GM10266 (cell line): ENCODE measurements at regions not wholly inside any gene's neighbourhood (a gene's known extent, or its start where the extent isn't known, plus 50 kb on each side); places are given as distances from the start of the nearest gene placed in this dataset.
A peak's percentile ranks its signal among the peaks of the same experiment; 100 is the strongest.
"Not testable (repeated sequence)": the region's sequence is repeated elsewhere in the genome, so short reads cannot be mapped to it uniquely, and the experiment has no call there.

Experiments used
- DNase-seq: peaks from one replicate; pipeline ENCODE4 v3.0.0; 2012; ENCODE audit errors: extremely low spot score
- TF ChIP-seq, protein P1 (sequence below): IDR thresholded peaks from 2 replicates; pipeline ENCODE4 v1.5.1; 2012; ENCODE audit warnings: mild to moderate bottlenecking, low read depth; ENCODE audit not compliant: control insufficient read depth, insufficient read depth; ENCODE audit errors: missing control alignments

DNA sequence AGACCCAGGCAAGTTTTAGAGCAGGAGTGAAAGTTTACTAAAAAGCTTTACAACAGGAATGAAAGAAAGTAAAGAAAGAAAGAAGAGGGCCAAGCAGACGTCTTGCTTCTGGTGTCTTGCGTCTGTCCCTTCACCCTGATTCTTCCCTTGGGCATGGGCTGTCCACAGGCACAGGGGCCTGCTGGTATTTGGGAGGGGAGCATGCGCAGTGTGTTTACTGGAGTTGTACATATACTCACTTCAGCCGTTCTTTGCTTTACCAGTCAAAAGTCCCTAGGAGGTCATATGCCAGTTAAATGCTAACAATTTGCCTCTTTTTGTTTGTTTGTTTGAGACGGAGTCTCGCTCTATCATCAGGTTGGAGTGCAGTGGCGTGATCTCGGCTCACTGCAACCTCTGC, 875.9 kb downstream of the REEP3 start:
- TF ChIP-seq, protein P1, sequence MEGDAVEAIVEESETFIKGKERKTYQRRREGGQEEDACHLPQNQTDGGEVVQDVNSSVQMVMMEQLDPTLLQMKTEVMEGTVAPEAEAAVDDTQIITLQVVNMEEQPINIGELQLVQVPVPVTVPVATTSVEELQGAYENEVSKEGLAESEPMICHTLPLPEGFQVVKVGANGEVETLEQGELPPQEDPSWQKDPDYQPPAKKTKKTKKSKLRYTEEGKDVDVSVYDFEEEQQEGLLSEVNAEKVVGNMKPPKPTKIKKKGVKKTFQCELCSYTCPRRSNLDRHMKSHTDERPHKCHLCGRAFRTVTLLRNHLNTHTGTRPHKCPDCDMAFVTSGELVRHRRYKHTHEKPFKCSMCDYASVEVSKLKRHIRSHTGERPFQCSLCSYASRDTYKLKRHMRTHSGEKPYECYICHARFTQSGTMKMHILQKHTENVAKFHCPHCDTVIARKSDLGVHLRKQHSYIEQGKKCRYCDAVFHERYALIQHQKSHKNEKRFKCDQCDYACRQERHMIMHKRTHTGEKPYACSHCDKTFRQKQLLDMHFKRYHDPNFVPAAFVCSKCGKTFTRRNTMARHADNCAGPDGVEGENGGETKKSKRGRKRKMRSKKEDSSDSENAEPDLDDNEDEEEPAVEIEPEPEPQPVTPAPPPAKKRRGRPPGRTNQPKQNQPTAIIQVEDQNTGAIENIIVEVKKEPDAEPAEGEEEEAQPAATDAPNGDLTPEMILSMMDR, result no peak
- DNase-seq, result no peak

DNA sequence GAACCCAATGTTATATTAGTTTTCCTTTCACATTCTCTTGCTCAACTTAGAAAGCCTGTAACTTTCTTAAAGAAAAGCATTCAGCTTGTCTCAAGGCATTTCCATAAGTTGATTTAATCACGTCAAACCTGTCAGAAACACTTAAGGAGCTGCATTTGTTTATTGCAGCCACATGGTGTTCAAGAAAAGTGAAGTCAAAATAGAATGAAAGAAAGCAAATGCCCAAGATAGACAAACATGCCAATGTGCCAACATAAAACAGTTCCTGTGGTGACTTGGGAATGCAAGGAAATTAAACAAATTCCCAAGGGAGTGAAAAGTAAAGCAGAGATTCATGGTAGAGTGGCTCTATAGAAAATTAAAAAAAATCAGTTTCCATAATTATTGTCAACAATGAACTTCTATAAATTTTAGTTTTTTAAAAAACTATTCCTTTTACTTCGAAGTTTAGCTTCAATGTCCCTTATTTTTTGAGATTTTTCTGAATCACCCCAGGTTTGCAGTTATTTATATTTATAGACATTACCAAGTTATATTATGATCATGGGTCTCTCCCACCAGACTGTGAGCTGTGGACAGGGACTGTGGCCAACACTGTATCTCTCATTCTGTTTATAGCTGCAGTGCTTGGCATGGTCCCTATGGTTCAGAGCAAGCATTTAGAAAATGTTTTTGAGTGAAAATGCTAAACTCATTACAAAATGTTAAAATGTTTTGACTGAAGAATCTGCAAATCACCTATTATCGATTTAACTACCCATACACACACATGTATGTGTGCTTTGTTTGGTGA, 887.4 kb downstream of the REEP3 start:
- no peak for DNase-seq
- TF ChIP-seq, protein P1, result no peak

DNA sequence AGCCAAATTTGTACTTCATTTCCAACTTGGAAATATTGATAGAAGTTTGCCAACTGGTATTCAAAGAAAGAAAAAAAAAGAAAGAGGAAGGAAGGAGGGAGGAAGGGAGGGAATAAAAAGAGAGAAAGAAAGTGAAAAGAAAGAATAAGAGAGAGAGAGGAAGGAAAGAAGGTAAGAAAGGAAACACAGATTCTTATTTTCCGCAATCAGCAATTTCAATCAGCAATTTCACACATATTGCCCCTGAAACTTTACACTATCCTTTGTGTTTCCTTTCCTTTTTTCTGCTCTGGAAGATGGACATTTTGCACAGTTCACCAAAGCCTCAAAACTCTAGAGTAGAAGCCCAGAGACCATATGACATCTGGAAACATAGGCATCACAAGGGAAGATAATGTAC, 888.1 kb downstream of the REEP3 start:
- DNase-seq, result no peak
- TF ChIP-seq, protein P1, result no peak

DNA sequence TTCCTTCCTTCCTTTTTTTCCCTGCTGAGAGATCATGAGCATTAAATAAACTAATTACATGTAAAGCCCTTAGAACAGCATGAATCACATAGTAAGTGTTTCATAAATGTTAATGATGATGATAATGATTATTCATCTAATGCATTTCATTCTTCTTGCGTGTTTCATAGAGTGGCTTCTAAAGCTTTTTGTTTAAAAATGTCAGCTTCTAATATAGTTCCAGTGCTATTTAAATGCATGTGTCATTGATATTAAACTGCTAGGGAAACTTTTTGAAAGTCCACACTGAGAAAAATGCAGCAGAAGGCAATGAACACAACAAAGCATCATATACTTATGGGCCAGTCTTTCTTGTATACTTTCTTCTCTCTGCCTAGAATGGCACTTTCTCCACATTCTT, 894.8 kb downstream of the REEP3 start:
- DNase-seq, result no peak
- TF ChIP-seq, protein P1, result no peak

DNA sequence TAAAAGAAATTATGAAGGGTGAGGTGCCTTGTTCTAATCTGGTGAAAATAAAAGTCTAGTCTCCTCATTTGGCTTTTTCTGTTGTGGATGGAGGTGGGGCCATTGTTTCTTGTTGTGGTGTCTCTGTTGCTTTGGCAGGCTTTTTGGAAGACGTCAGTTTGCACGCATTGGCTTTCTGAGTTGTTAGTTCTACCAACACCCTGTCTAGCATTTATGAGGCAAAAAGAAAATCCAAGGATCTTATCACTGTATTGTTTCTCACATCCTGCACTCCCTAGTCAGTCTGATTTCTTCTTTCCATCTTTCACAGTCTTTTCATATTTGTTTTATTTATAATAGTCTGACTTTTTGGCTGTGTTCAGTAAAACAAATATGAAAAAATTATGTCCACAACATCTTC, 898.3 kb downstream of the REEP3 start:
- TF ChIP-seq, protein P1, result no peak
- DNase-seq, result no peak

DNA sequence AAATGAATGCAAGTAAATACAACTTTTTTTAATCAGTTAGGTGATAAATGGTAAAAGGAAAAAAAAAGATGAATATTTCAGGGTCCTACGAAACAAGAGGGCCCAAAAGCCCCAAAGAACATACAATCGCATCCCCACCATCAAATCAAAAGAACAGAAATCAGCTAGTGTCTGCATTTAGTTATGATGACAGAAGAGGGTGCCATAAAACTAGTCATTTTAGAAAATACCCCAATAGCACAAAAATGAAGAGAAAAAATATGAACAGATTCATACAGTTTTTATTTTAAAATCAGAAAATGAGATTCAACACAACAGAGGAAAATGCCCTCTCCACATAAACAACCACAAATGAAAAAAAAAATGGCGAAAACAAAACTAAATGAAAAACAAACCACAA, 905.5 kb downstream of the REEP3 start:
- TF ChIP-seq, protein P1, result no peak
- no peak for DNase-seq

DNA sequence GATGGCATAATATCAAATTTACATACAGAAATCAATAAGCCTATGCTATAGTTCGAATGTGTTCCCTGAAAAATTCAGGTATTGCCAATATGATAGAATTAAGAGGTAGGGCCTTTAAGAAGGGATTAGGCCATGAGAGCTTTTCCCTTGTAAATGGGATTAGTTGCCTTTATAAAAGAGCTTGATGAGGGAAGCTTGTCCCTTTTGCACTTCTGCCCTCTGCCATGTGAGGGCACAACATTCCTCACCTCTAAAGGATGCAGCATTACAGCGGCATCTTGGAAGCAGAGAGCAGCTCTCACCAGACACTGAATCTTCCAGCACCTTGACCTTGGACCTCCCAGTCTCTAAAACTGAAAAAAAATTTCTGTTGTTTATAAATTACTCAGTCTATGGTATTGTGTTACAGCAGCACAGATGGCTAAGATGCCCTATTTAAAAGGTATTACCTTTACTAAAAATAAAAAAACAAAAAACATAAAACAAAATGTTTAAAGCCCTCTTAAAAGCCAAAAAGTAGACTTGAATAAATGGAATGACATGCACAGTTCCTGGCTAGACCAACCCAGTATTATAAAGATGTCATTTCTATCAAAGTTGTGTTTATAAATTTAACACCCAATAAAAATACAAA, 909.6 kb downstream of the REEP3 start:
- DNase-seq, result no peak
- TF ChIP-seq, protein P1, result peak; percentile 27

DNA sequence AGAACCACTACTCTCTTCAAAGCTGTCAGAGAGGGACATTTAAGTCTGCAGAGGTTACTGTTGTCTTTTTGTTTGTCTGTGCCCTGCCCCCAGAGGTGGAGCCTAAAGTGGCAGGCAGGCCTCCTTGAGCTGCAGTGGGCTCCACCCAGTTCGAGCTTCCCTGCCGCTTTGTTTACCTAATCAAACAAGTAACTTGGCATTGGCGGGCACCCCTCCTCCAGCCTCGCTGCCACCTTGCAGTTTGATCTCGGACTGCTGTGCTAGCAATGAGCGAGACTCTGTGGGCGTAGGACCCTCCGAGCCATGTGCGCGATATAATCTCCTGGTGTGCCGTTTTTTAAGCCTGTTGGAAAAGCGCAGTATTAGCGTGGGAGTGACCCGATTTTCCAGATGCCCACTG, 920.7 kb downstream of the REEP3 start:
- not testable (repeated sequence) for DNase-seq
